ENCODE measurements at regions not wholly inside any gene's neighbourhood (a gene's known extent, or its start where the extent isn't known, plus 50 kb on each side); places are given as distances from the start of the nearest gene placed in this dataset.
"Not testable (repeated sequence)": the region's sequence is repeated elsewhere in the genome, so short reads cannot be mapped to it uniquely, and the experiment has no call there.

DNA sequence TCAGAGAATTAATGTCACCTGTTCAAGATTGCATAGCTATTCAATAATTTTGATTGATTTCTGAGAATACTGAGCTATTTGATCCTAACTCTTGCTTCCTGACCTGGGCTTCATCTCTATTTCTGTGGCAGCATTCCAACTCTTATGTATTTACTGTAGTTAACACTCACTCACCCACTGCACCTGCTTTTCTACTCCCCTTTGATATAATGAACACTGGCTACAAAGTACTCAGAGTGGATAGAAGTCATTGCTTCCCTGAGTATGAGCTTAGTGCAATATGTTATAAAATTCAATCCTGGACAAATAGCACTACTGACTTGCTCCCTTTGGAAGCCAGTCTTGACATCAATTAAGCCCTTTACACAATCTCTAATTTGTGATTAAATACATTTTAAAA, 117.2 kb downstream of the APIP start:
- TF ChIP-seq, protein P1, sequence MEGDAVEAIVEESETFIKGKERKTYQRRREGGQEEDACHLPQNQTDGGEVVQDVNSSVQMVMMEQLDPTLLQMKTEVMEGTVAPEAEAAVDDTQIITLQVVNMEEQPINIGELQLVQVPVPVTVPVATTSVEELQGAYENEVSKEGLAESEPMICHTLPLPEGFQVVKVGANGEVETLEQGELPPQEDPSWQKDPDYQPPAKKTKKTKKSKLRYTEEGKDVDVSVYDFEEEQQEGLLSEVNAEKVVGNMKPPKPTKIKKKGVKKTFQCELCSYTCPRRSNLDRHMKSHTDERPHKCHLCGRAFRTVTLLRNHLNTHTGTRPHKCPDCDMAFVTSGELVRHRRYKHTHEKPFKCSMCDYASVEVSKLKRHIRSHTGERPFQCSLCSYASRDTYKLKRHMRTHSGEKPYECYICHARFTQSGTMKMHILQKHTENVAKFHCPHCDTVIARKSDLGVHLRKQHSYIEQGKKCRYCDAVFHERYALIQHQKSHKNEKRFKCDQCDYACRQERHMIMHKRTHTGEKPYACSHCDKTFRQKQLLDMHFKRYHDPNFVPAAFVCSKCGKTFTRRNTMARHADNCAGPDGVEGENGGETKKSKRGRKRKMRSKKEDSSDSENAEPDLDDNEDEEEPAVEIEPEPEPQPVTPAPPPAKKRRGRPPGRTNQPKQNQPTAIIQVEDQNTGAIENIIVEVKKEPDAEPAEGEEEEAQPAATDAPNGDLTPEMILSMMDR (IDR thresholded peaks at IDR 0.05), result no peak
- Histone ChIP-seq H3K9ac (no peak overlapping the region), H3K27ac (no peak overlapping the region), H3K4me2 (ENCODE audit: low read length) (no peak overlapping the region), H3K79me2 (no peaks in the 10 kb centered on the region), H3K4me3 (ENCODE audit: low read depth, low read length) (no peak overlapping the region), H2AFZ (no peak overlapping the region), H3K9me3 (ENCODE audit: control insufficient read depth, low read length) (no peaks in the 10 kb centered on the region), H3K27me3 (ENCODE audit: control insufficient read depth, insufficient read depth, low read length) (no peaks in the 10 kb centered on the region), H3K36me3 (ENCODE audit: control insufficient read depth, insufficient read depth, low read length) (no peaks in the 10 kb centered on the region), H3K4me1 (no peaks in the 10 kb centered on the region)

DNA sequence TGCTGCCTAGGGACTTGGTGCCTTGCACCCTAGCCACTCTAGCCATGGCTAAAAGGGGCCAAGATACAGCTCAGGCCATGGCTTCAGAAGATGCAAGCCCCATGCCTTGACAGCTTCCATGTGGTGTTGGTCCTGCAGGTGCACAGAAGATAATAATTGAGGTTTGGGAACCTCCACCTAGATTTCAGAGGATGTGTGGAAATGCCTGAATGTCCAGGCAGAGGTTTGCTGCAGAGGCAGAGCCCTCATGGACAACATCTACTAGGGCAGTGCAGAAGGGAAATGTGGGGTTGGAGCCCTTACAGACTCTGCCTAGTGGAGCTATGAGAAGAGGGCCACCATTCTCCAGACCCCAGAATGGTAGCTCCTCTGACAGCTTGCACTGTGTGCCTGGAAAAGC, 118.7 kb downstream of the APIP start:
- not testable (repeated sequence) for H2AFZ ChIP-seq; H3K27me3 ChIP-seq (ENCODE audit: control insufficient read depth, insufficient read depth, low read length); H3K4me2 ChIP-seq (ENCODE audit: low read length); H3K9me3 ChIP-seq (ENCODE audit: control insufficient read depth, low read length); H3K9ac ChIP-seq; H3K4me1 ChIP-seq; H3K4me3 ChIP-seq (ENCODE audit: low read depth, low read length); H3K27ac ChIP-seq; H3K79me2 ChIP-seq; H3K36me3 ChIP-seq (ENCODE audit: control insufficient read depth, insufficient read depth, low read length)

DNA sequence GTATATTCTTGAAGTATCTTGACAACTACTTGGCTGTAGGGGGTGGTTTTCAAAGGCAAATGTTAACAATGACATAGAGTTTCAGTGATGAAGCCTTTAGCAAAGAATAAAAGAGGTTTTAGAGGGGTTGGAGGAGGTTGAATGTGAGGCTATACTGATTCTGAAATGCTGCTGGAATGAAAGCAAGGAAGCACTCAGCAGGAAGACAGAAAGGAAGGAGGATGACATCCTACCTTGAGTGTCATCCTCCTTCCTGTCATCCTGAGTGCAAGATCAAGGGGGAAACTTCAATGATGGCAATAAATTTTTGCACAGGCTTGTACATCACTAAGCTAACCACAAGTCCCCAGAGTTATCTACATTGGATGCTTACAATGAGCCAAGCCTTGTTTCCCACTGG, 120.5 kb downstream of the APIP start:
- H2AFZ ChIP-seq, result no peak overlapping the region
- H3K36me3 ChIP-seq (ENCODE audit: control insufficient read depth, insufficient read depth, low read length), result no peaks in the 10 kb centered on the region
- H3K4me3 ChIP-seq (ENCODE audit: low read depth, low read length), result no peak overlapping the region
- H3K27ac ChIP-seq, result no peak overlapping the region
- no peaks in the 10 kb centered on the region for H3K79me2 ChIP-seq
- H3K4me1 ChIP-seq, result no peaks in the 10 kb centered on the region
- H3K9me3 ChIP-seq (ENCODE audit: control insufficient read depth, low read length), result no peaks in the 10 kb centered on the region
- TF ChIP-seq, protein P1 (IDR thresholded peaks at IDR 0.05), result no peak
- H3K27me3 ChIP-seq (ENCODE audit: control insufficient read depth, insufficient read depth, low read length), result no peaks in the 10 kb centered on the region
- no peak overlapping the region for H3K9ac ChIP-seq
- no peak overlapping the region for H3K4me2 ChIP-seq (ENCODE audit: low read length)

DNA sequence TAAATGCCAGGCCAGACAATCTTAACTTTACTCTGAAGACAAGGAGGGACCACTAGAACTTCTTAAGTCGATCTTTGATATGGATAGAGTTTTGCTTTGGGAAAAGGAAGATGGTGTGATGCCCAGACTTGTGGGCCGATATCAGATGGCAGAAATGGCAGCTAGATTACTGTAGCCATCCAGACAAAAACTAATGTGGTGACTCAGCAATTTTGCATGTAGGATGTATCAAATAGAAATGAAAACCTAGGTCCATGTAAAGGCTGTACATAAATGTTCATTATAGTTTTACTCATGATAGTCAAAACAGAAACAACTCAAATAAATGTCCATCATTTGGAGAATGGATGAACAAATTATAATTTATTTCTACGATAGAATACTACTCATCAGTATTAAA, 121.5 kb downstream of the APIP start:
- Histone ChIP-seq H3K36me3 (ENCODE audit: control insufficient read depth, insufficient read depth, low read length) (no peaks in the 10 kb centered on the region), H3K4me3 (ENCODE audit: low read depth, low read length) (no peak overlapping the region), H3K27ac (no peak overlapping the region), H3K79me2 (no peaks in the 10 kb centered on the region), H2AFZ (no peak overlapping the region), H3K27me3 (ENCODE audit: control insufficient read depth, insufficient read depth, low read length) (no peaks in the 10 kb centered on the region), H3K4me2 (ENCODE audit: low read length) (no peak overlapping the region), H3K9me3 (ENCODE audit: control insufficient read depth, low read length) (no peaks in the 10 kb centered on the region), H3K9ac (no peak overlapping the region), H3K4me1 (no peaks in the 10 kb centered on the region)
- TF ChIP-seq, protein P1 (IDR thresholded peaks at IDR 0.05), result no peak

DNA sequence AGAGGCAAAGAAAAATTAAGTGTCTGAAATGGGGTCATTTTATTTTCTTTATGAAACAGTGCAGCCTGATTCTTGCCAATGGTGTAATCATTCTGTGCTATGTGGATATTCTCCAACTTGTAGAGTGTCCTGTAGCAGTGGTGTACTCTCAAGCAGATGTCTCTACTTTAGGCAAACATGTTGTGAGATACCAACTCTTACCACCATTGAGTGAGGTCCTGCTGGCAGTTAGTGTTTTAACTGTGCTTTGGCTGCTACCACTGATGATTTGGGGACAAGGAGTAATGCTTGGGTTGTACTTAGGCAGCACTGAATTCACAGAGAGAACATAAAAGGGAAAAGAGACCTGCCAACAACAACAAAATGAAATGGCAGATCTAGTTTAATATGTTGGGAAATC, 122.5 kb downstream of the APIP start:
- H3K4me3 ChIP-seq (ENCODE audit: low read depth, low read length), result no peak overlapping the region
- no peak overlapping the region for H3K27ac ChIP-seq
- TF ChIP-seq, protein P1 (IDR thresholded peaks at IDR 0.05), result no peak
- no peak overlapping the region for H3K9ac ChIP-seq
- H3K9me3 ChIP-seq (ENCODE audit: control insufficient read depth, low read length), result no peaks in the 10 kb centered on the region
- H3K36me3 ChIP-seq (ENCODE audit: control insufficient read depth, insufficient read depth, low read length), result no peaks in the 10 kb centered on the region
- H3K4me1 ChIP-seq, result no peaks in the 10 kb centered on the region
- H3K79me2 ChIP-seq, result no peaks in the 10 kb centered on the region
- H3K4me2 ChIP-seq (ENCODE audit: low read length), result no peak overlapping the region
- H2AFZ ChIP-seq, result no peak overlapping the region
- no peaks in the 10 kb centered on the region for H3K27me3 ChIP-seq (ENCODE audit: control insufficient read depth, insufficient read depth, low read length)
